Fibroblast of skin of back (primary cell): ENCODE measurements at regions not wholly inside any gene's neighbourhood (a gene's known extent, or its start where the extent isn't known, plus 50 kb on each side); places are given as distances from the start of the nearest gene placed in this dataset.
"Not testable (repeated sequence)": the region's sequence is repeated elsewhere in the genome, so short reads cannot be mapped to it uniquely, and the experiment has no call there.

Source experiments
- DNase-seq: peaks from one replicate; pipeline ENCODE4 v3.0.0-alpha.2; 2013

- no peak for DNase-seq
Observed at GRCh38 chr13:61901946-61902541, 486.4 kb upstream of the PCDH20 start.

DNA sequence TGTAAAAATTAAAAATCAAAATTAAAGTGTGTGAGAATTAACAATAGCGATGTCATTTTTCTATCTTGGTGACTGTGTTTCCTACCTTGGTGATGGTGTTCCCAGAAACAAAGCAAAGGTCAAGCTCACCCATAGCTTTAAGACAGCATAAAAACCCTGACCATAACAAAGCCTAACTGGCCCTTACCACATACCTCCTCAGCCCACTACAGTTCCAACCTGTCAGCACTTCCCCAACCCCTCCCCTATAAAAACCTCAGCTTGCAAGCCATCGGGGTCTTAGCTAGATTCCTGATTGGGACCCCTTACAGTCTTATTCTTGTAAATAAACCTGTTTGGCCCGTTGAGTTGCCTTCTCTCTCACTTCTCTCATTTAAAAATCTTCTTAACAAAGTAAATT, 484.4 kb upstream of the PCDH20 start:
- no peak for DNase-seq

GRCh38 chr13:61898207-61898606, 482.6 kb upstream of the PCDH20 start:
- DNase-seq, result no peak

DNA sequence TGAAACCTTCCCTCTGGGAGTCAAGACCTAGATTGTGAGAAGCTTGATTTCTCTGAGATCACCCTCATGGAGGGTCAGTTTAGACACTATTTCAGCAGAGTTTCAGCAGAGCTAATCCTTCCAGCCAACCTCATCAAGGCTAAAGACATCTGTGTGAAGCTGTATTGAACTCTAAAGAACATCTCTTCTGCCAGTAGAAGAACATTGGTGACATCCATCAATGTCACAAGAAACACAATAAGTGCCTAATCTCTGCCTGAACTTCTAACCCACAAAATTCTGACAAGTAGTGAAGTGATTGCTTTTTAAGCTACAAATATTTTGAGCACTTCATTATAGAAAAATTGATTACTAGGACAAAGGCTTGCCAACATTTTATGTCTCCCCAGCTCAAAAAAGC, 475.8 kb upstream of the PCDH20 start:
- no peak for DNase-seq

DNA sequence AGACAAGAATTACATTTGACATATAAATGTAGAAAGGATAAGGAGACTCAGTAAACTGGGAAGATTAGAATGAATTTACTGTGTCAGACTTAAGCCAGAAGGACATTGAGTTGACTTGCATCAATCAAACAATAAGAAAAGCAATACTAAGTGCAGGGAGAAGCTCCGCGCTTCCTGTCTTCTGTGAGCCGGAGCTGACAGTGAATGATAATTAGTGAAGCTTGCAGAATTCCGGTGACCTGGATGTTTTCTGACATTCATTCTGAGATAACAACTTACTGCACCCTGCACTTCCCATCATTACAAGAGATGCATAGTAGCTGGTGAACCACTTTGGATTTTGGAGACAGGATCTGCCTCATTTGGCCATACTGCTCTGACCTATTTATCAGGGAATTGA, 469.2 kb upstream of the PCDH20 start:
- no peak for DNase-seq

DNA sequence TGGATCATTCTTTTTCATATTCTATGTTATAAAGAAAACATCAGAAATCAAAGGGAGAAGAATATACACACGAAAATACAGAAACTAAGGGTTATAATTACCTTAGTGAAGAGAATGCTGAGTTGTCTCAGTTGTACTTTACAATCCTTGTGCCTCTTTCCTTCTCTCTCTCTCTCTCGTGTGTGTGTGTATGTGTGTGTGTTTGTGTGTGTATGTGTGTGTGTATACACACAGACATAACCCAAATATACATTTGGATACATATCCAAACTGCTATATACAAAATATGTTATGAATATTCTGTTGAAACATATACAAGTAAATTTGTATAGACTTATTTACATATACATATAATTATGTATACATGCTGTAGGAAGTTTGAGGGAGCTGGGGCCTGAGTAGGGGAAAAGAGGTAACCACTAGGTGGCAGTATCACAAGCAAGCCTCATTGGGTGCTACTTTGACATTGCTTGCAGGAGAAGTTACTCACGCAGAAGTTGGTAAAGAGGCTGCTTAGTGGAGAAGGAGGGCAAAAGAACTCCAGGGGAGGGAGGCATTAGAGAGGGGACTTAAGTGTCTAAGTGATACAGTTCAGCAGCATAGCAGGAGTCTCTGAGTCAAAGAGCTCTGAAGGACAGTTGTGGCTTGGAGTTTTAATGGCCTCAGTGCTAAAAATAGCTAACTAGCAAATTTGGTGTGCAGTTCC, 465.1 kb upstream of the PCDH20 start:
- peak; percentile 21 for DNase-seq

- DNase-seq, result not testable (repeated sequence)
Observed at GRCh38 chr13:61878565-61878964, 462.9 kb upstream of the PCDH20 start.

DNA sequence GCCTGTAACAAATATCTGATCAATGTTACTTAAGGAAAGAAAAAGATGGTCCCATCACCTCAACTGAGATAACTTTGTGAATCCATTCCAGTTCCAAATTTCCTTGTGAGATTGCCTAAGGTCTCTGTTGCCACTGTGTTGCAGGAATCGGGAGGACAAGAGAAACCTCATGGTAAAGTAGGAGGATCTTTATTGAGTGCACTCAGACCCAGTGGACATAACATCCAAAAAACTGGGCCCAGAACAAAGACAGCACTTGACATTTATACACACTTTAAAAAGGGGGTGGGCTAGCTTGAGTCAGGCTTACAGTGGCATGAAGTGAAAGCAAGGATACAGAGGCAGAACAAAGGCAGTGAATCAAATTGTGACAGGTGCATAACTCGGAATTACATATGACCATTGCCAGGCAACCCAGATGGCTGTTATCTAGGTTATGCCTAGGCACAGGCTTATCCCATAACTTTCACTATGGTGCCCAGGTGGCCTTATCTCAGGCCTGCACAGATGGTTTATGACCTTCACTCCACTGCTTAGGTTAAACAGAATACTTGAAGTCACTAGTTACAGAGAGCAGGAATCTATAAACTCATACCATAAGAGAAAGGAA, 459.4 kb upstream of the PCDH20 start:
- no peak for DNase-seq

DNA sequence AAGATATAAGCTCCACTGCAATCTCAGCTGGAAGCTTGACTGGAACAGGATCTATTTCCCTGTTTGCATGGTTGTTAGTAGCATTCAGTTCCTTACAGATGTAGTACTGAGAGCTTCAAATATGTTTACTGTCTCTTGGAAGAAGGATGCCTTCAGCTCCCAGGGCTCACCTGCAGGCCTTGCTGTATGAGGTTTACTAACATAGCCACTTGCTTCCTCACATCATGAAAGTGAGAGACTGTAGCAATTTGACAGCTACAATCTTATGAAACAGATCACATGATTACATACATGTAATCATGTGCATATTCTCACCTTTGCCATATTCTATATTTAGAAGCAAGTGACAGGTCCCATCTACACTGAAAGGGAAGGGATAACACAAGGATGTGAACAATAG, 458.1 kb upstream of the PCDH20 start:
- DNase-seq, result no peak

GRCh38 chr13:61857198-61857597, 441.5 kb upstream of the PCDH20 start:
- DNase-seq, result peak; percentile 3

DNA sequence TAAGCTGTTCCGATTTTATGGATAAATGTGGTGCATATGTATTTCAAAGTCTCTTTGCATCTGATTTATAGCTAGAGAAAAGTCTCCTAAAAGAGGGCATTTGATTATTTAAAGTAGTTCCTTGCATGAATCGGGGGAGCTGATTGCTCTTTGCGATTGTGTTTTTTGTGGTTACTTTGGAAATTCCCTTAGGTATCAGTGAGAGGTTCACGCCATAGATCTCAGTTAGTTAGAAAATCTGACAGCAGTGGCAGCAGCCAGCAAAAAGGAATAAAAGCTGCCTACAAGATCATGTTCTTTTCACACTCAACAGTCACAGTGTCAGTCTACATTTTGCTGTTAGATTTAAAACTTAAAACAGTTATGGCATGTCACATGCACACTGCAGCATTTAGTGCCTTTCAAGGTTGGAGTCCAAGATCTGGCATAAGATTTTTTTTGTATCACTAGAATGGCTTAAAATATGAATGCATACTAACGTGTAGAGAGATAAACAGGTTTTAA, 436.5 kb upstream of the PCDH20 start:
- no peak for DNase-seq

GRCh38 chr13:61850794-61851193, 435.1 kb upstream of the PCDH20 start:
- DNase-seq, result no peak

DNA sequence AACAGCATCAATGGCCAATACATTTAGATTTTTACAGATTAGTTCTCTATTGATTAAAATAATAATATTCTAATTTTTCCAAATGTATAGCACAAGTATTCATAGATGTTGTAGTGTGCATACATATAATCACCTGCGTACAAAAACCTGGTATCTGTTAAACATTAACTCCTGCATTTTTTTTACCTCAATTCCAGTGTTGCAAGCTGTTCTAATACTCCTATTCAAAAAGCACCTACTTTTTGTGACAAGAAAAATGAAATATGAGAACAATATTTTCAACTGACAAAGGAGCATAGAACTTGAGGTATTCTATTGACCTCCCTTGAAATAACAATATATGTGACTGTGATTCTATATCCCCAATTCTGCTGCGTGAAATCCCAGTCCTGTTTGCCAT, 422.9 kb upstream of the PCDH20 start:
- DNase-seq, result no peak

GRCh38 chr13:61833228-61833627, 417.6 kb upstream of the PCDH20 start:
- DNase-seq, result no peak

- no peak for DNase-seq
Observed at GRCh38 chr13:61831026-61831425, 415.4 kb upstream of the PCDH20 start.

- DNase-seq, result no peak
Observed at GRCh38 chr13:61830475-61830874, 414.8 kb upstream of the PCDH20 start.

DNA sequence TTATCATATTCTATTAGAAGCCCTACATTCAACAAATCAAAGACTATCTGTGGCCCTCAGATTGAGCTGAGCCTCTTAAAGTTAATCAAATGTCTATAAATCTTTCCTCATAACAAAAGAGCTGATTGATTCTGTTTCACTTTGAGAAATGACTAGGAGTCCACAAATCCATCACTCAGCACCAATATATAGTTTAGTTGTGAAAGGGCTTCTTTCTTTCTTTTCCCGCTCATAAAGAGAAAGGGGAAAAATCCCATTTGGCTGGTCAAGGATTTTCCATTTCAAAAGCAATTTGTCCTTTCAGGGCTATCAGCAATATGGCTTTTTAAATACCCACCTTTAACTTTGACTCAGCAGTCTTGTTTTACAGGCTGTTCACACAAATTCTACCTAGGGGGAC, 408.5 kb upstream of the PCDH20 start:
- no peak for DNase-seq

DNA sequence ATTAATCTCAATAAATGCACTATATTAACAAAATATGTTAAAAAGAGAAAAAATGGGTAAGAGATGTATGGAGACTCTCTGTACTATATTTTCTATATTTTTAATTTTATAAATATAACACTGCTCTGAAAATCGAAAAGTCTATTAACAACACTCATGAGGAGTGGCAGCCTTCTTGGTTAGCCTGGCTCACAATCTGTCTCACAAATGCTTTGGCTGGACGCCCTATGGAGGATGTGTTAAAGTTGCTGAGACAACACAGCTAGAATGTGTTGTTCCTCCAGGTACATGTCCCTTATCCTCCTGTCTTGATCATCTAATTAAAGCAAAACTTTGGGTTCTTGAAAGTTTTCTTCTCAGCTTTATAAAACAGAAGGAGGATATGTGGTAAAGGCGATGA, 396.6 kb upstream of the PCDH20 start:
- no peak for DNase-seq

GRCh38 chr13:61810065-61810464, 394.4 kb upstream of the PCDH20 start:
- DNase-seq, result no peak

DNA sequence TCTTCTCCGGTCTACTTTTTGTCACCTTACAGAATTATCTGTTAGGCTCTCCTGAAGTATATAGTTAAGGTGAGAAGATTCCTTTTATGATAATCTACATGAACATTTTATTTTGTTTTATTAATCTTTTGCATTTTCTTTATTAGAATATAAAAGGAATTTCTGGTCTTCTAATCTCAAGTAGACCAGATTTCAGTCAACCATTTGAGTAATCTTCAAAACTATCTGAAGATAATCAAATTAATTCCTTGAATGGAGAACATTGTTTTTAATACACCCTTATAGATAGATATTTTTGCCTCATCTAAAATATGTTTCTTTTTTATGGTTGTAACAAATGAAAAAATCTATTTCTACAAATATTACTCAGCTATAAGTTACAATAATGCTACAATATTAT, 381.7 kb upstream of the PCDH20 start:
- DNase-seq, result no peak

DNA sequence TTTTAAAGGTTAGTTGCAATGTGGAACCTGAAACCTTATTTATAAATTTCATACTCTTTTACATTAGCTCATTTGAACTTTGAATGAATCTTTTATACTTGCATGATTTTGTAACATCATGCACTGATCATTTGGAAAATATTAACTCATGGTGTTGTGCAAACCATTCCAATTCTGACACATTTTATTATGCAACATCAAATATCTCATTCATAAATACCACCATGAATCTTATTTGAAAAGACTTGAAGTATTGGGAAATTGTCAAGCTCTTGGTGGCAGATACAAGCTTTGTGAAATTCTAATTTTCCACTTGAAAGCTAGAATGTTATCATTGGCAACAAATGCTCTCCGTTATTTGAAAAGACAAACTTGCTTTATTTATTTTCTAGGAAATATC, 379.9 kb upstream of the PCDH20 start:
- DNase-seq, result no peak

GRCh38 chr13:61779456-61779855, 363.8 kb upstream of the PCDH20 start:
- DNase-seq, result no peak

GRCh38 chr13:61778531-61778930, 362.9 kb upstream of the PCDH20 start:
- DNase-seq, result no peak

DNA sequence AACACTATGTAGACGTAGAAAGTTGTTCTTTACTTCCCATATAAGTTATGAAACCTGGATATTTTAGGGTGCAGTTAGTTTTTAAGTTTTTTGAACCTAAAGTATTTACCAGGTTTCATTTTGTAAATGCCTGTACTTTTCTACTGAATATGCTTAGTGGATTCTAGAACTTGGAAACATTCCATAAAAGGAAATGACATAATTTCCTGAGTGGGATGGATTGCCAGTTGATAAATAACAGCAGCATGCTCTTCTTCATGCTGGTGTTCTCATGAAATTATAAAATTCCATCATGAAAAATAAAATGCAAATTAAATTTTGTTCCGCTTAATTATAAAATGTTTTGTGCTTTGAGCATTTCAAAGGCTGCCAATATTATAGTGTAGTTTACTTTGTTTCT, 362.2 kb upstream of the PCDH20 start:
- DNase-seq, result peak; percentile 13
